ENCODE measurements at regions not wholly inside any gene's neighbourhood (a gene's known extent, or its start where the extent isn't known, plus 50 kb on each side); places are given as distances from the start of the nearest gene placed in this dataset.

DNA sequence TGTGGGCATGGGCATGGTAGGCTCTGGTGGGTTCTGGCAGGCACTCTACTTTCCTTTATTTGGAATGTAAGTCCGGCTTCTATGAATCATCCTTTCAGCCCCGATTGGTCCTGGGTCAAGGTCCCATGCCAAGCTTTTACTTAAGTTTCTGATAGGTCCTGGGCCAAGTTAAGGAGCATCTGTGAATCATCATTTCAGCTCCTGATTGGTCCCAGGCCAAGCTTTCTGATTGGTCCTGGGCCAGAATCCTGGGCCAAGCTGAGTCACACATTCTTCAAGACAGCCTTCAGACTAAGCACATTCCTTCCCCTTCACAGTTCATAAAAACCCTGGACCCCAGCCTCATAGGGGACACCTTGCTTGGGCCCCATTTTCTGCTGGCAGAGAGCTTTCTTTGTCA, 231.0 kb upstream of the EYS start:
- FAIRE-seq (no peak), DNase-seq (ENCODE audit: insufficient read length, low spot score) (no peak)
- no peak for TF ChIP-seq CTCF (IDR thresholded peaks at IDR 0.05; ENCODE audit: insufficient read depth, missing control alignments)

GRCh38 chr6:65935412-65935811, 228.4 kb upstream of the EYS start:
- TF ChIP-seq CTCF (IDR thresholded peaks at IDR 0.05; ENCODE audit: insufficient read depth, missing control alignments) = no peak
- FAIRE-seq = no peak
- no peak for DNase-seq (ENCODE audit: insufficient read length, low spot score)

GRCh38 chr6:65933390-65933789, 226.4 kb upstream of the EYS start:
- FAIRE-seq (no peak), DNase-seq (ENCODE audit: insufficient read length, low spot score) (no peak)
- TF ChIP-seq CTCF (IDR thresholded peaks at IDR 0.05; ENCODE audit: insufficient read depth, missing control alignments) = no peak

DNA sequence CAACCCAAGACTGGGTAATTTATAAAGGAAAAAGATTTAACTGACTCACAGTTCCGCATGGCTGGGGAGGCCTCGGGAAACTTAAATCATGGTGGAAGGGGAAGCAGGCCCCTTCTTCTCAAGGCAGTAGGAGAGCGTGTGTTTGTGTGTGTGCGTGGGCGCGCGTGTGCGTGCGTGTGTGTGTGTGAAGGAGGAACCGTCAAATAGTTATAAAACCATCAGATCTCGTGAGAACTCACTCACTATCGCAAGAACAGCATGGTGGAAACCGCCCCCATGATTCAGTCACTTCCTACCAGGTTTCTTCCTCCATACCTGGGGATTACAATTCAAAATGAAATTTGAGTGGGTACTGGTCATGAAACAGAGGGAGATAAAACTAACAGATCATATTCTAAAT, 220.1 kb upstream of the EYS start:
- no peak for DNase-seq (ENCODE audit: insufficient read length, low spot score)
- FAIRE-seq = no peak
- TF ChIP-seq CTCF (IDR thresholded peaks at IDR 0.05; ENCODE audit: insufficient read depth, missing control alignments) = no peak

DNA sequence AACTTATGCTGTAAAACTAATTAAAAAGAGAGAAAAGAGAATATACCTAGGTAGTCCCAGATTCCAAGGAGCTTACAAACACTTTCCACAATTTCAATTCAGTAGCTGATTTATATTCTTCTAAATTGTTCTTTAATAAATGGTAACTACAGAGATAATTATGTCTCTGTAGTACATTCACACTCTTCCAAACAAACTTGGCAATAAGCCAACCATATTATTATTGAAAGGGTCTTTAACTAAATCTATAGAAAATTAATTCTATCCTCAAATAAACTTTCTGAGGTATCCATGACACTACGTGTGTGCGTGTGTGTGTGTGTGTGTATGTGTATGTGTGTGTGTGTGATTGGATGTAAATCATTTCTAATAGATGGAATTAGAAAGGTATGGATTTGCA, 217.4 kb upstream of the EYS start:
- DNase-seq (ENCODE audit: insufficient read length, low spot score) = no peak
- no peak for TF ChIP-seq CTCF (IDR thresholded peaks at IDR 0.05; ENCODE audit: insufficient read depth, missing control alignments)
- FAIRE-seq = no peak

DNA sequence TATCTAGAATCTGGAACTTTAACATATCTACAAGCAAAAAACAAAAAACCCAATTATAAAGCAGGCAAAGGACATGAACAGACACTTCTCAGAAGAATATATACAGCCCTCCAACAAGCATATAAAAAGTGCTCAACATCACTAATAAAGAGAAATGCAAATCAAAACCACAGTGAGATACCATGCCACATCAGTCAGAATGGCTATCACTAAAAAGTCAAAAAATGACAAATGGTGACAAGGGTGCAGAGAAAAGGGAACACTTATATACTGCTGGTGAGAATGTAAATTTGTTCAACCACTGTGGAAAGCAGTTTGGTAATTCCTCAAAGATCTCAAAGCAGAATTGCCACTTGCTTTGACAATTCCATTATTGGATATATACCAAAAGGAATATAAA, 215.0 kb upstream of the EYS start:
- DNase-seq (ENCODE audit: insufficient read length, low spot score) (no peak), FAIRE-seq (no peak)
- TF ChIP-seq CTCF (IDR thresholded peaks at IDR 0.05; ENCODE audit: insufficient read depth, missing control alignments) = no peak

GRCh38 chr6:65908065-65908464, 201.0 kb upstream of the EYS start:
- DNase-seq (ENCODE audit: insufficient read length, low spot score) = no peak
- FAIRE-seq = no peak
- no peak for TF ChIP-seq CTCF (IDR thresholded peaks at IDR 0.05; ENCODE audit: insufficient read depth, missing control alignments)
